ENCODE measurements at regions not wholly inside any gene's neighbourhood (a gene's known extent, or its start where the extent isn't known, plus 50 kb on each side); places are given as distances from the start of the nearest gene placed in this dataset.

DNA sequence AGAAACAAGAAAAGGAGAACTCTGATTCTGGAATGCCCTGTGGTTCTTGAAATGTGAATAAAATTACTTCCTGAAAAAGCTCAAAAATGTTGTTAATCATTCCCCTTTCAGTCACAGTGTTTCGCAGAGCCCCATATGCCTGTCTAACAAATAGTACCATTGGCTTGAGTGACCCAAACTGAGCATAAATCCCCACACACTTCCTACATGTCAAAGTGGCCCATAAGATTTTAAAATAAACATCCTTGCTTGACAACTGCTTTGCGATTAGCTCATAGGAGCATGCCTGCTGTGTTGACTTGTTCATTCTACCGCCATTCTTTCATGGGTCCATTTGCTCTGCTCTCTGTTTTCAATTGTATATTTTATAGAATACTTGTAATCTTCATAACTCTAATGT is 377.8 kb upstream of the SMIM21 start:
- no peak for DNase-seq (ENCODE audit: low spot score)

GRCh38 chr18:75802681-75803080 is 375.2 kb upstream of the SMIM21 start:
- no peak for DNase-seq (ENCODE audit: low spot score)

DNA sequence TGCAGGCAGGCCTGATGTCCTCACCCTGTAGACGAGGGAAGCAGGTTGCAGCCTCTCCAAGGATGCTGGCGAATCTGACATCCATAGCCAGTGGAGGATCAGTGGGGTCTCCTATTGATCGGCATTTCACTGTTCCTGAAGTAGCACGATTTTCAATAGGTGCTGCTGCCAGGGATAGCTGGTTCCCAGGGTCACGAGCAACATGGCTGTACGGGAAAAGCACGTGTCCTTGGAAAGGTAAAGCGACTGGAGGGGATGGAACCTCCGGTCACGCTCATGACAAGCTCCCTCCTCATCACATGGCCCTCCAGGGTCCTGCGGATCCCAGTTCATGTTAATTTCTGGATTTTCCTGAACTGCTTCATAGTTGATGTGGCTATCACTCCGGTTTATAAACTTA is 373.7 kb upstream of the SMIM21 start:
- DNase-seq (ENCODE audit: low spot score): no peak

DNA sequence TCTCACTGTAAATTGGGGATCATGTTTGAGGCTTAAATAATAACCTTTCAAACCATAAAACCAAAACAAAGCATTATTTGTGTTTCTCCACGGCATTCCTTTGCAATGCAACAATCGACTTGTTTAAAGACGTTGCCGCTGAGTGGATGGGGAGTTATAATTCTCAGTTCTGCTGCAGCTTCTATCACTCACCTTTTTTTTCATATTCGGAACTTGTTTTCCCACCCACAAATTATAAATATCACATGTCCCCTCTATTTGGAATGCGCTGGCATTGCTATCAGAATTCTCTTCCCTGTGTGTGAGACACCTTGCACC is 372.8 kb upstream of the SMIM21 start:
- no peak for DNase-seq (ENCODE audit: low spot score)

- no peak for DNase-seq (ENCODE audit: low spot score)
Measured at GRCh38 chr18:75799449-75800330, 372.2 kb upstream of the SMIM21 start.

DNA sequence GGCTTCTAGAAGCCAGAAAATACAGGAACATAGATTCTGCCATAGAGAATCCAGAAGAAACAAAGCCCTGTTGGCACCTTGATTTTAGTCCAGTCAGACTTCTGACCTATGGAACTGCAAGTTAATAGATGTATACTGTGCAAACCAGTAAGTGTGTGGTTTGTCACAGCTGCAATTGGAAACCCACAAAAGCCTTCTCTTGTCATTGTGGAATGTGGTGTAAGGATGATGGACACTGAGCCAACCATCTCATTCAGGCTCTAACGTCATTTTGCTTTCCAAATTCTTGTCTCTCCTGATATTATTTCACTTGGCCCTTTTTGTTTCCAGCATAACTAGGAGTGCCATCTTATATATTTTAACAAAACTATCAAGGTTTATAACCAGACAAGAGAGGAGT is 369.5 kb upstream of the SMIM21 start:
- DNase-seq (ENCODE audit: low spot score): no peak

DNA sequence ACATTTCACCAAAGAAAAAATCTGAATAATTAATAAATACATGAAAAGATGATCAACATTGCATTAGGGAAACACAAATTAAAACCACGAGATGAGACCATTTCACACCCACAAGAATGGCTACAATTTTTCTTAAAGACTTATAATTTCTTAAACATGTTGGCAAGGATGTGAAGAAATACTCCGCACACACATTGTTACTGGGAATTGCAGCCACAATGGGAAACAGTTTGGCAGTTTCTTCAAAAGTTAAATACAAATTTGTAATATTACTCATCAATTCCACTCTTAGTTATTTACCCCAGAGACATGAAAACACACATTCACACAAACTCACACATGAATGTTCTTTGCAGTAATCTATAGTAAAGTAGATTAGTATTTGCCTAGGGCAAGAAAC is 363.3 kb upstream of the SMIM21 start:
- DNase-seq (ENCODE audit: low spot score): no peak

- no peak for DNase-seq (ENCODE audit: low spot score)
Measured at GRCh38 chr18:75790111-75790510, 362.6 kb upstream of the SMIM21 start.

GRCh38 chr18:75785834-75786233 is 358.3 kb upstream of the SMIM21 start:
- DNase-seq (ENCODE audit: low spot score): no peak

DNA sequence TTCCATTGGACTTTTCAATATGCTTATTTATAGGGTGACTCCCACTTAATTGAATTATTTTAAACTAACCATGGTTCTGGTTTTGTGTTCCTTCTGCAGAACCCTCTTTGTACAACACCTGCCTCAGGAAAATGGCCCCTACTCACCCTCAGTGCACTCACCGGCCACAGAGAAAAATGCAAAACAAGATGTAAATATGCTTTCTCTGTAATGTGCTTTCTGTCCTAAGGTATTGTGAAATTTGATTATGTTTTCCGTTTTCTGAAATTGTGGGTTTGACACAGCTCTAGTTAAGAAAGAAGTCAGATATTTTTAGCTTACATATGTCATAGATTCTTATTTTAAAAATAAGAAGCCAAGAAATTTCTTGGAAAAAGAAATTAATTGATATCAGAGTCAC is 357.7 kb upstream of the SMIM21 start:
- DNase-seq (ENCODE audit: low spot score): no peak

DNA sequence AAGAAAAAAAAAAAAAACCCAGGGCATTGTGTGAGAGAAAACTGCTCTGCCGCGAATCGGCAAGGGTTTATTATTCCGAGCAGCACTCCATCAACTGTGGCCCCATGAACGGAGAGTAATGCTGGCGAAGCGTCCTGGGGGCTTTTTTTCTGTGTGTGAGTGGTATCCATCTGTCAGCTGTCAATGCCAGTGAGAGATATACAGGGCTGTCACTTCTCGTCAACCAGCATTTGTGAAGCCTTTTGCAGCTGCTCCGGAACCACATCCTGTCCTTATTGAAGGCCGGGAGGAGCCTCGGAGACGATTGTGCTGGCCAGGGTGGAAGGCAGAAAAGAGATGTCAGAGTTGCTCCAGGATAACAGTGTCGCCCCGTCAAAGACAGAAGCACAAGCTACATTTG is 356.9 kb upstream of the SMIM21 start:
- DNase-seq (ENCODE audit: low spot score): no peak

- DNase-seq (ENCODE audit: low spot score): no peak
Measured at GRCh38 chr18:75783566-75784281, 356.2 kb upstream of the SMIM21 start.

DNA sequence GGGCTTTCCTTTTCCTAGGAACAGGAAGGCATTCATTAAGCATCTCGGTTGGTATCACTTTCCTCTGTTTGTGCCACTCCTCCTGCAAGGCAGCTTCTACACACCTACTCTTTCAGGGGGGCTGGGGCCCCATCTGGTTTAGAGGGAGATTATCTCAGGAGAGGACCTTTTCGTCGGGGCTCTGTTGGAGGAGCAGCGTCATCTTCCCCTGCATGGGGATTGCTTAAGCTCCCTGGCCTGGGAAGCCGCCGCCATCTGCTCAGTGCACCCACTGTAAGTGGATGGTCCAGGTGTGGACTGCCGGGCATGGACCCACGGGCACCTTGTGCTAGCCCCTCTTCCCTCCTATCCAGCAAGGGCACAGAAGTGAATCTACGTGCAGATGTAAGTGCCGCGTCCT is 355.3 kb upstream of the SMIM21 start:
- DNase-seq (ENCODE audit: low spot score): no peak

GRCh38 chr18:75782204-75782603 is 354.7 kb upstream of the SMIM21 start:
- DNase-seq (ENCODE audit: low spot score): no peak

- DNase-seq (ENCODE audit: low spot score): no peak
Measured at GRCh38 chr18:75779910-75780309, 352.4 kb upstream of the SMIM21 start.

GRCh38 chr18:75779450-75779849 is 351.9 kb upstream of the SMIM21 start:
- DNase-seq (ENCODE audit: low spot score): no peak

- no peak for DNase-seq (ENCODE audit: low spot score)
Measured at GRCh38 chr18:75777630-75778029, 350.1 kb upstream of the SMIM21 start.

- DNase-seq (ENCODE audit: low spot score): no peak
Measured at GRCh38 chr18:75775121-75775520, 347.6 kb upstream of the SMIM21 start.

GRCh38 chr18:75773618-75774017 is 346.1 kb upstream of the SMIM21 start:
- no peak for DNase-seq (ENCODE audit: low spot score)

GRCh38 chr18:75762758-75763157 is 335.3 kb upstream of the SMIM21 start:
- no peak for DNase-seq (ENCODE audit: low spot score)

DNA sequence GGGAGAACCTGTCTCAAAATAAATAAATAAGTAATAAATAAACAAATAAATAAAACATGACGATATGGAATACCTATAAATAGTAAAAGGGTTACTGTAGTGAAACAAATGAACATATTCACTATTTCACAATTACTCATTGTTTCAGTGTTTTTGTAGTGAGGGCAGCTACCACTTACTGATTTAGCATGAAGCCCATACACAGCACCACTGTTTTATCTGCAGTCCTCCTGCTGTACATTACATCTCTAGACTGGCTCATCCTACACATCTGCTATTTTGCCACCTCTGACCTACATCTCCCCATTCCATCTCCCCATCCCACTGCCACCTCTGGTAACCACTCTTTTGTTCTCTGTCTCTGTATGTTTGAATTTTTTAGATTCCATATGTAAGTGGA is 332.7 kb upstream of the SMIM21 start:
- DNase-seq (ENCODE audit: low spot score): no peak

DNA sequence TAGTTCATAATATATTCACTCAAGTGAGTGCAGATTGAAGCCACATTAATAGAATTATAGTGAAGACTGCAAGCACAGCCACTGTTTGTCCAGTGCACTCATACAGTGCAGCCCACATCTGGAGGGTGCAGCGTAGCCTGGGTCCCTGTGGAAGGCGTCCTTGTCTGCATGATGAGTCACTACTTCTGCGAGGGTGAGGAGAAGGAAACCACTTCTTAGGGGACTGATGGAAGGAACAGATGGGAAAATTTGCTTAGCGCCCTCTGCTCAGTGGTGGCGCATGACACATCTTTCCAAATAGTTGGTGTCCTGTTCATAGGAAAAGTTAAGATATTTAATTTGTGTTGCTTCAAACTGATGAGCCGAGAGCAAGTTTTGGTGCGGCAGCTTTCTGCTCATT is 330.4 kb upstream of the SMIM21 start:
- DNase-seq (ENCODE audit: low spot score): no peak

- no peak for DNase-seq (ENCODE audit: low spot score)
Measured at GRCh38 chr18:75754433-75754832, 326.9 kb upstream of the SMIM21 start.

DNA sequence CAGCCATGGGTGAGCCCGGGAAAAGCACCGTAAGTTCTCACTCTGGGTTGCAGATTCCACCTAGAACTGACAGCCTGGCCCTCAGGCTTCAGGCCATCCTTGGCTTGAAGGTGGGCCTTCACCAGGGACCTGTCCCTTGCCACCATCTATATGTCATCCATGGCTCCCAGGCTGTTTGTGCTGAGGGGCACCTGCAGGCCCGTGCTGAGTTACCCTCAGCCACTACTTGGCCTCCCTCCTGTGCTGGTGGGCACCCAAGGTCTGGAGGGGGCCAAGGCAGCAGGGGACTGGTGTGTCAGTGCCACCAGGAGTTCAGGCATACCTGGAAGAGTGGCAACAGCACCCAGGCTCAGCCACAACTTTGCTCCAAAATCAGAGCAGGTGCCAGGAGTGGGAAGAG is 326.2 kb upstream of the SMIM21 start:
- DNase-seq (ENCODE audit: low spot score): no peak
